ENCODE measurements at regions not wholly inside any gene's neighbourhood (a gene's known extent, or its start where the extent isn't known, plus 50 kb on each side); places are given as distances from the start of the nearest gene placed in this dataset.

DNA sequence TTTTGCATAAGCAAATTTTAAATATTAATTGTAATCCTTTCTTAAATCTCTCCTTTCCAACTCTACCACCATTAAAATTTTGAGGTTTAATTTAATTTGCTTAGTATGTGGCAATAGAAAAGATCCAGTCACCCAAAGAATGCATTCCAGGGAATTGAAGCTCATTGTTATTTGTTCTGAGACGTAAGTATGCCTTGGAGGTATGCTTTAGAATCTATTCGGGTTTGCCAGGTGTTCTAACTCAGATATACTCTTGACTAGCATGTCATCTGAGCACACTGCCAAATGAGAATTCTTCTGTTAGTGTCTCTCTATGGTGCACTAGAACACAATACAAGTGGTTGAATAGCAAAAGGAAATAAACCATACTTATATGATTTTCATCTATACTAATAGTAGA, 813.6 kb upstream of the ADGRL2 start:
- TF ChIP-seq, protein P1, sequence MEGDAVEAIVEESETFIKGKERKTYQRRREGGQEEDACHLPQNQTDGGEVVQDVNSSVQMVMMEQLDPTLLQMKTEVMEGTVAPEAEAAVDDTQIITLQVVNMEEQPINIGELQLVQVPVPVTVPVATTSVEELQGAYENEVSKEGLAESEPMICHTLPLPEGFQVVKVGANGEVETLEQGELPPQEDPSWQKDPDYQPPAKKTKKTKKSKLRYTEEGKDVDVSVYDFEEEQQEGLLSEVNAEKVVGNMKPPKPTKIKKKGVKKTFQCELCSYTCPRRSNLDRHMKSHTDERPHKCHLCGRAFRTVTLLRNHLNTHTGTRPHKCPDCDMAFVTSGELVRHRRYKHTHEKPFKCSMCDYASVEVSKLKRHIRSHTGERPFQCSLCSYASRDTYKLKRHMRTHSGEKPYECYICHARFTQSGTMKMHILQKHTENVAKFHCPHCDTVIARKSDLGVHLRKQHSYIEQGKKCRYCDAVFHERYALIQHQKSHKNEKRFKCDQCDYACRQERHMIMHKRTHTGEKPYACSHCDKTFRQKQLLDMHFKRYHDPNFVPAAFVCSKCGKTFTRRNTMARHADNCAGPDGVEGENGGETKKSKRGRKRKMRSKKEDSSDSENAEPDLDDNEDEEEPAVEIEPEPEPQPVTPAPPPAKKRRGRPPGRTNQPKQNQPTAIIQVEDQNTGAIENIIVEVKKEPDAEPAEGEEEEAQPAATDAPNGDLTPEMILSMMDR (IDR thresholded peaks at IDR 0.05; ENCODE audit: low read depth, low read length, missing input control): no peak
- no peak for TF ChIP-seq RAD21 (IDR thresholded peaks at IDR 0.05)
- no peak for TF ChIP-seq FOXA1 (IDR thresholded peaks at IDR 0.05)

Measured in liver (tissue), 3 donors.